Muscle layer of colon (tissue), 2 donors: ENCODE measurements at regions not wholly inside any gene's neighbourhood (a gene's known extent, or its start where the extent isn't known, plus 50 kb on each side); places are given as distances from the start of the nearest gene placed in this dataset.

Experiments used
- H3K27ac ChIP-seq: one replicate; pipeline ENCODE4 v1.7.0; 2013; ENCODE audit warnings: low read depth, mild to moderate bottlenecking, low read length, moderate library complexity
- H3K27me3 ChIP-seq, 2 donors: one replicate each; pipeline ENCODE4 v1.7.0; 2013; ENCODE audit warnings: low read length in 2 of 2, mild to moderate bottlenecking in 2 of 2; ENCODE audit not compliant: insufficient read depth in 2 of 2, control insufficient read depth in 1 of 2
- H3K36me3 ChIP-seq: one replicate; pipeline ENCODE4 v1.7.0; 2013; ENCODE audit warnings: mild to moderate bottlenecking, low read length; ENCODE audit not compliant: insufficient read depth
- H3K4me1 ChIP-seq: one replicate; pipeline ENCODE4 v1.7.0; 2013; ENCODE audit warnings: mild to moderate bottlenecking, low read length; ENCODE audit not compliant: insufficient read depth
- H3K4me3 ChIP-seq, 2 donors: one replicate each; pipeline ENCODE4 v1.7.0; 2013; ENCODE audit warnings: low read length in 2 of 2, low read depth in 1 of 2, mild to moderate bottlenecking in 1 of 2, moderate library complexity in 1 of 2
- H3K9ac ChIP-seq: one replicate; pipeline ENCODE4 v1.7.0; 2013; ENCODE audit warnings: low read length
- H3K9me3 ChIP-seq: one replicate; pipeline ENCODE4 v1.7.0; 2013; ENCODE audit warnings: mild to moderate bottlenecking, low read length
- donor health status: abdominal sarcoma.
- donor health status: Adenocarcinoma of cecum.

DNA sequence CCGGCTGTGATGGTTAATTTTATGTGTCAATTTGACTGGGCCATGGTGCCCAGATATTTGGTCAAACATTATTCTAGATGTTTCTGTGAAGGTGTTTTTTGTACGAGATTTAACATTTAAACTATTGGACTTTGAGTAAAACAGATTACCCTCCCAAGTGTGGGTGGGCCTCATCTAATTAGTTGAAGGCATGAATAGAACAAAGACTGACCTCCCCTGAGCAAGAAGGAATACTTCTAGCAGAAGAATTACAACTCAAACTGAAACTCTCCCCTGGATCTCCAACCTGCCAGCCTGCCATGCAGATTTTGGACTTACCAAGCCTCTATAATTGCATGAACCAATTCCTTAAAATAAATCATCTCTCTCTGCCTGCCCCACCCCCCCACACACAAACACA lies 132.5 kb downstream of the DHX15 start:
- Histone ChIP-seq H3K9ac (no peak overlapping the region), H3K4me1 (no peaks in the 10 kb centered on the region), H3K27me3 (no peaks in the 10 kb centered on the region), H3K36me3 (no peaks in the 10 kb centered on the region), H3K9me3 (no peaks in the 10 kb centered on the region), H3K27ac (no peak overlapping the region), H3K4me3 (no peak overlapping the region)

DNA sequence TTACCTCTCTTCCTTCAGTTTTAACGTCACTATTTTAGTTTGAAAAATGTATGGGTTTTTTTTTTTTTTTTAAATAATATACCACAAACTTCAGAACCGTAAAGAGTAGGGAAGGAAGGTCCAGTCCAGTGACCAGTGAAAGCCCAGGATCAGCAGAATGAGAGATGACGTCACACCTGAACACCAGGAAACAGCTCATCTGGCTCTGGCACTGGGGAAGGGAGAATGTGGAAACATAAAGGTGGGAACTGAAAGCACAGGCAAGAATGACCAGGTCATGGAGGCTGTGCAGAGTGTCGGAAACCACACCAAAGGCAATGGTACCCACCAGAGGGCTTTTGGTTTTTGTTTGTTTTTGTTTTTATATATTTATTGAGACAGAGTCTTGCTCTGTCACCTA lies 141.2 kb downstream of the DHX15 start:
- Histone ChIP-seq H3K4me3 (no peak overlapping the region), H3K4me1 (no peaks in the 10 kb centered on the region), H3K27me3 (no peaks in the 10 kb centered on the region), H3K9ac (no peak overlapping the region), H3K9me3 (no peaks in the 10 kb centered on the region), H3K27ac (no peak overlapping the region), H3K36me3 (no peaks in the 10 kb centered on the region)

DNA sequence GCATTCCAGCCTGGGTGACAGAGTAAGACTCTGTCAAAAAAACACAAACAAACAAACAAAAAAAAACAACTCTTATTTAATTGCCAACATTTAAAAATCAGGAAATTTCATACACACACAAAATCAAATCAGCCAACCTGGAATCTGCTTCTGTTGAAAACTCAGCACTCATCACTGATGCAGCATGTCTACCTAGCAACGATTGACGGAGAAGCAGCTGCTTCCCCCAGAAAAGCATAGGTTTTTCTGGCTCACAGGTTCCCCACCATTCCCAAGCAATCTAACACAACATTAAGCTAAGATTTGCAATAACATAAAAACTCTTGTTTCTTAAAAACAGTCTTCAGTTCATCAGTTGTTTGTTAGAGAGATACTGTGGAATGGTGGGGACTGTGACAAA lies 143.6 kb downstream of the DHX15 start:
- Histone ChIP-seq H3K9me3 (no peaks in the 10 kb centered on the region), H3K36me3 (no peaks in the 10 kb centered on the region), H3K27me3 (no peaks in the 10 kb centered on the region), H3K9ac (no peak overlapping the region), H3K4me1 (no peaks in the 10 kb centered on the region), H3K4me3 (no peak overlapping the region), H3K27ac (no peak overlapping the region)

DNA sequence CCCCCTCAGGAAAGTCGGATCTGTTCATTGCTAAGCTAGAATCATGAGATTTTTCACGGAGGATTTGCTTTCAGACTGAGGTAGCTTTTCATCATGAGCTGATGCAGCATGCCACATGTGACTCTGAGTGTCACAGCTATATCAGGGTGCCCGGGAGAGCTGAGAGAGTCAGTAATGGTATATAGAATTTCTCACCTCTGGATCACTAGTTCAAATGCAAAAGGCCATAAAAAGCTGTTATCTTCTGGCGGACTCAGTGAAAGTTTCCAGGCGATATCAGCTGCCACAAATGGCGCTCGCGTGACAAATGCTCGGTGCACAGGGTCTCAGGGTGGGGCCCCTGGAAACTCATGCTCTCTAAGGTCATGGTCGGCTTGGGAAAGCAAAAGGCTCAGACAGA lies 150.1 kb downstream of the DHX15 start:
- Histone ChIP-seq H3K36me3 (no peaks in the 10 kb centered on the region), H3K4me3 (no peak overlapping the region), H3K9ac (no peak overlapping the region), H3K9me3 (no peaks in the 10 kb centered on the region), H3K4me1 (no peaks in the 10 kb centered on the region), H3K27ac (no peak overlapping the region), H3K27me3 (no peaks in the 10 kb centered on the region)

DNA sequence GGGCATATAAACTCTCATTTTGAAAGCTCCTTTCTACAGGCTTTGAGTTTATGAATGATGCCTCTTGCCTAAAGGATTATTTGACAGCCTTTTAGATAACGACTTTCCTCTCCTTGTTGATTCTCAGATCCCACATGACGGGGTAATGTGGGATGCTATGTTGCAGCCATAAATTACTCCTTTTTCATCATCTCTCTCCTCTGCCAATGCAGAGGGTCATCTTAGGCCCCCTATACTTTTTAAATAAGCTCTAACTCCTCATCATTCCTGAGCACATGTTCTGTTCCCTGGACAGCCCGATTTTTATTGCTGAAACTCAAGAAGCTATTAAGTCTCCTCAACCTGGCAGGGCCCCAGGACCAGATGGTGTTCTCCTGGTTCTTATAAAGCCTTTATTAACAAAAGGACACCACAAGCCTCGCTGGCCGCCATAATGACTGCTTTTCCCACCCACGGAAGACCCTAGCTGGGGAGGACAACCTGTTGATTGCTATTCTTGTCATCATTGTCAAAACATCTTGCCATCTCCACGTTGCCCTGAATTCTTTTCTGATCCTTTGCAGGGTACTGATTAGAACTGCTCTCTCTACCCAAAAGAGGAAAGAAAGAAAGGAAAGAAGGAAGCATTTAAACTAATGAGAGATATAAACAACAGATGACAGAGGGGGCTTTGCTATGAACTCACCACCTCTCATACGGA lies 150.7 kb downstream of the DHX15 start:
- Histone ChIP-seq H3K4me1 (no peaks in the 10 kb centered on the region), H3K27ac (no peak overlapping the region), H3K36me3 (no peaks in the 10 kb centered on the region), H3K9ac (no peak overlapping the region), H3K27me3 (no peaks in the 10 kb centered on the region), H3K9me3 (no peaks in the 10 kb centered on the region), H3K4me3 (no peak overlapping the region)

DNA sequence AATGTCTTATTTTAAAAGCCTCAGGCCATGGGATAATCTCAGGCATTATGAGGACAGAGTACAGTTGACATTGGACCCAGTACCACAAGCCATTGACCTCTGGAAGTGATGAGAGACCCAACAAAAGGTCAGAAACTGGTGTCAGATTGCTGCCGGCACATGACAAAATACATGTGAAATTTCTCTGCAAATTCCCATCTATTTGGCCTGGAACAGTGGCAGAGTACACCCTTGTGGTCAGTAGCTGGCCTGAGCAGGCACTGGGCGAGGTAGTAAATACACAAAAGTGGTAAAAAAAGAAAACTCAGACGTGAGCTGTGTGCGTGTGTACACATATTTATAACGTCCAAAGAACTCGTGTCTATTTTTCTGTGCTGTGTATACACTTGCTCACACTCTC lies 155.5 kb downstream of the DHX15 start:
- Histone ChIP-seq H3K9ac (no peak overlapping the region), H3K27ac (no peak overlapping the region), H3K36me3 (no peaks in the 10 kb centered on the region), H3K27me3 (no peaks in the 10 kb centered on the region), H3K4me1 (no peaks in the 10 kb centered on the region), H3K4me3 (no peak overlapping the region), H3K9me3 (no peaks in the 10 kb centered on the region)

DNA sequence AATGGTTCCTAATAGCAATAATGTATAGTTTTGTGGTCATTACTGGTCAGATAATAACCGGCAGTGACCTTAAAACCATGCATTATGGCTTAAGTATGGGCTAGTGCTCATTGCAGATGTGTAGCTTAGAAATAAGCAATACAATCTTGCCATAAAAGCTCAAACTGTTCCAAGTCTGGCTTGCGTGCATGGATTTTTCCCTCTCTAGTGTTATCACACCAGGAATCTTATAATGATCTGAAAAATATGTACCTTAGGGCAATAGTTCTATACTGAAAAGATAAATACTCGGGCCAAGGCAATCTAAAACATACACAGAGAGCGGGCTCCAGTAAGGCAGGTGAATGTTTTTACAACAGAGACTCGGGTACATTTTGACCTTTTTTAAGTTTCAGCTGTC lies 157.8 kb downstream of the DHX15 start:
- no peaks in the 10 kb centered on the region for H3K9me3 ChIP-seq
- H3K27ac ChIP-seq, result no peak overlapping the region
- H3K9ac ChIP-seq, result no peak overlapping the region
- no peaks in the 10 kb centered on the region for H3K36me3 ChIP-seq
- H3K27me3 ChIP-seq, result no peaks in the 10 kb centered on the region
- no peak overlapping the region for H3K4me3 ChIP-seq
- no peaks in the 10 kb centered on the region for H3K4me1 ChIP-seq

DNA sequence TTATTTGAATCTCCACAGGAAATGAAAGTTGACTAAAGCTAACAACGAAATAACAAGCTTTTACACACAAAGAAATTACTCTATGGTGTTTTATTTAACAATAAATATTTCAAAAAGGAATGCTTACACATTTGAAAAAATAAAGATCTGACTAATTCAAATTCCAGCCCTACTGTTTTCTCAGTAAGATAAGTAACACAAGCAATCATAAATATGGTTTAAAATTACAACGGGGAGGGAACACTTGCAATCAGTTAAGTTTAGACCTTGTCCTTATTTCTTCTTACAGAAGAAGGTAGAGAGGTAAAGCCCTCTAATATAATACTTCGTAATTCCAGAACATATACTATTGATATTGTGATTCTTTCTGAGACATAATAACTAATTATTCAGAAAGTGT lies 158.5 kb downstream of the DHX15 start:
- Histone ChIP-seq H3K36me3 (no peaks in the 10 kb centered on the region), H3K4me1 (no peaks in the 10 kb centered on the region), H3K27me3 (no peaks in the 10 kb centered on the region), H3K9ac (no peak overlapping the region), H3K9me3 (no peaks in the 10 kb centered on the region), H3K4me3 (no peak overlapping the region), H3K27ac (no peak overlapping the region)

DNA sequence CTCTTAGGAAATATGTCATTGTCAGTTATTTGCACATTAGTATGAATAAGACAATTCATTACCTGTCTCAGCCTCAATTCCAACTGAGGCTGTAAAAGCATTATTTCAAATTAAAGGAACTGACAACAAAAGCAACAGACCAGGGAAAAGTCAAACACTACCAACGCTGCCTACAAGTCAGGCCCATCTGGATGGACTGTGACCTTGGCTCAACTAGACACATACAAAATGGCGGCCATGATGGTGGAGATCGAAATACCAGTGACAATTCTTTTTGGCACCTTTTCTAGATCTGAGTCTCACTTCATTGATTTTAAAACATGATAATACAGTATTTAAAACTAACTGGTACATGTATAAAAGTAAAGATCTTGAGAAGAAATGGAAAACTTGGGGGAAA lies 160.7 kb downstream of the DHX15 start:
- H3K4me1 ChIP-seq, result no peaks in the 10 kb centered on the region
- no peak overlapping the region for H3K4me3 ChIP-seq
- H3K9me3 ChIP-seq, result no peaks in the 10 kb centered on the region
- H3K36me3 ChIP-seq, result no peaks in the 10 kb centered on the region
- no peak overlapping the region for H3K27ac ChIP-seq
- H3K27me3 ChIP-seq, result no peaks in the 10 kb centered on the region
- H3K9ac ChIP-seq, result no peak overlapping the region

DNA sequence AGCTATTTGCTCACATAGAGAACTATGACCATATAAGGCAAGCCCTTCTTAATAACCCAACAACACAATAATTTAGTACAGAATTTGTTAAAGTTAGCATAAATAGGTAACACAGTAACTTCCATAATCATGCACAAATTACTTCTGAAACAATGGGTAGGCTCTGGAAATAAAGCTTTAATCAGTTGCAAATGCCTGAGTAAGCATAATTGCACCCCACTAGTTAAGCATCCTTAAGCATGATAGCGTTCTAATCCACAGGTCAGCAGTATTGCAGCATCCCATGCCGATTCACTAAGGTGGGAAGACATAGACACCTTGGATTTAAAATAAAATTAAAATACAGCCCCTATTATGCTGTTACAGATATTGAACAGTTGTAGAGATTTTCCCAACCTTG lies 161.7 kb downstream of the DHX15 start:
- no peak overlapping the region for H3K9ac ChIP-seq

DNA sequence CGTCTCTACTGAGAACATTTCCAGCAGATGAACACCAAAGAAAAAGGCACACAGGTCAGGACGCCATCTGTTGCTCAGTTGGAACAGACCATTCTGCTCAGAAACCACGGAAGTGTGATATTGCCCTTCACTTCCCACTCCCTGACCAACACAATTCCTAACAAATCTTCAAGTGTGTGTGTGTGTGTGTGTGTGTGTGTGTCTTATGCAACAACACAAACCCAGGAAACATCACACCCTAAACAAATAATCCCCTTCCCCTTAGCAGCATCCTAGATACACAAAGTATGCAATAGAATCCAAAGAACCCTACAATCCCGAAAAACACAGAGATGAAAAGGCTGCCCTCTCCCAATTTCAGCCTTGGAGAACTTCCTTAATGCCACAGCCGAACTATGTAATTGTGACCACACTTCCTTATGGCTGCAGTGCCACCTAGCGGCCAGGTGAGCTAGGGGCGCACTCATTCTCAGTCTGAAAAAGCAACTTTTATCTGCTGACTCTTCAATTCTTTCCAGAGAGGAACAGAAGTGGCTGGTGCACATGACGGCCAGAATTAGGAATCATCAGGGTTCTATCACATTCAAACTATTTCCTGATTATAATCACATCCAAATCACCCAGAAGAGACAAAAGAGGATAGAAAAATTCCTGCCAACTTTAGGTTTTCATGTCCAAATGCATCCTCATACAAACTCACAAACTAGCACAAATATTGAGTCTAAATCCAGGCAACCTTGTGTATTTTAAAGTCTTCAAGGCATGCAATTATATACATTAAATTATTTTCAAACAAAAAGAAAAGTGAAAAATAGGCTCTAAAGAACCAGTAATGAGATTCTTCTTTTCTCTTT lies 164.9 kb downstream of the DHX15 start:
- Histone ChIP-seq H3K27ac (no peak overlapping the region), H3K27me3 (no peaks in the 10 kb centered on the region), H3K4me3 (no peak overlapping the region), H3K9ac (no peak overlapping the region), H3K36me3 (no peaks in the 10 kb centered on the region), H3K9me3 (no peaks in the 10 kb centered on the region), H3K4me1 (no peaks in the 10 kb centered on the region)

More for the DNA sequence above, 161.7 kb downstream of the DHX15 start:
- no peaks in the 10 kb centered on the region for H3K9me3 ChIP-seq
- no peak overlapping the region for H3K4me3 ChIP-seq
- no peaks in the 10 kb centered on the region for H3K27me3 ChIP-seq
- H3K27ac ChIP-seq, result no peak overlapping the region
- no peaks in the 10 kb centered on the region for H3K36me3 ChIP-seq
- no peaks in the 10 kb centered on the region for H3K4me1 ChIP-seq

DNA sequence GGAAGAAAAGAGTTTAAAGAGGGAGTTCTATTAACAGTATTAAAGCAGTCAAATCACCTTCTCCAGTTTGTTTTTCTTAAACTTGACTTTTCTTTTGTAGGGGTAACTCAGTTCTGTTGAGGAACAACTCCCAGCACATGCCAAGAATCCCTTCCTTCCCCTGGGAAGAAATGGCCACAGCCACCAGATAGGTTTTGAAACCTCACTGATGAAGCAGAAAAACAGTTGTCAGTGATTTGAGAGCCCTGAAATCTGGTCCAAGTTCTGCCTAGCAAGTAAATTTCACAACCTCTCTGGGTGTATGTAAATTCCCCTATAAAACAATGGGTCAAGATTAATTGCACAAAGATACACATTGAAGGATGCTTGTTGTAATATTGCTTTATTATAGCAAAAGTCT lies 167.1 kb downstream of the DHX15 start:
- no peaks in the 10 kb centered on the region for H3K9me3 ChIP-seq
- H3K4me1 ChIP-seq, result no peaks in the 10 kb centered on the region
- no peak overlapping the region for H3K4me3 ChIP-seq
- no peak overlapping the region for H3K27ac ChIP-seq
- H3K27me3 ChIP-seq, result no peaks in the 10 kb centered on the region
- H3K36me3 ChIP-seq, result no peaks in the 10 kb centered on the region
- no peak overlapping the region for H3K9ac ChIP-seq
